ENCODE measurements at regions not wholly inside any gene's neighbourhood (a gene's known extent, or its start where the extent isn't known, plus 50 kb on each side); places are given as distances from the start of the nearest gene placed in this dataset.

DNA sequence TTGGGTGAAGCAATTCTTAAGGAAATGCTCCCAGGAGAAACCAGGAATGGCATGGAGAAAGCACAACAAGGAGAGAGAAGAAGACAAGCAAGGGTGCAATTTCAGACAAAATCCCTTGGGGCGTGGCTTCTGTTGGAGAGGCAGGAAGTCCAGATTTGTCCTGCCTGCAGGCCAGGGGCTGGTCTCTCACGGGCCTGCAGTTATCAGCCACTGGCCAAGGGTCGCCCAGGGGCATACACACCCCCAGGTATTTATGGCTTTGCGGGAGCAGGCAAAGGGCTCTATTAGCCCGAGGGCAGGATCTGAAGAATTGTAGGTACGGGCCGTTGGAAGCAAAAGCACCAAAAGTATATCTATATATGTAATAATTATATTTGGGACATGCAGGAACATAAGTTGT lies 87.7 kb downstream of the IYD start (continued):
- TF ChIP-seq, protein P1, sequence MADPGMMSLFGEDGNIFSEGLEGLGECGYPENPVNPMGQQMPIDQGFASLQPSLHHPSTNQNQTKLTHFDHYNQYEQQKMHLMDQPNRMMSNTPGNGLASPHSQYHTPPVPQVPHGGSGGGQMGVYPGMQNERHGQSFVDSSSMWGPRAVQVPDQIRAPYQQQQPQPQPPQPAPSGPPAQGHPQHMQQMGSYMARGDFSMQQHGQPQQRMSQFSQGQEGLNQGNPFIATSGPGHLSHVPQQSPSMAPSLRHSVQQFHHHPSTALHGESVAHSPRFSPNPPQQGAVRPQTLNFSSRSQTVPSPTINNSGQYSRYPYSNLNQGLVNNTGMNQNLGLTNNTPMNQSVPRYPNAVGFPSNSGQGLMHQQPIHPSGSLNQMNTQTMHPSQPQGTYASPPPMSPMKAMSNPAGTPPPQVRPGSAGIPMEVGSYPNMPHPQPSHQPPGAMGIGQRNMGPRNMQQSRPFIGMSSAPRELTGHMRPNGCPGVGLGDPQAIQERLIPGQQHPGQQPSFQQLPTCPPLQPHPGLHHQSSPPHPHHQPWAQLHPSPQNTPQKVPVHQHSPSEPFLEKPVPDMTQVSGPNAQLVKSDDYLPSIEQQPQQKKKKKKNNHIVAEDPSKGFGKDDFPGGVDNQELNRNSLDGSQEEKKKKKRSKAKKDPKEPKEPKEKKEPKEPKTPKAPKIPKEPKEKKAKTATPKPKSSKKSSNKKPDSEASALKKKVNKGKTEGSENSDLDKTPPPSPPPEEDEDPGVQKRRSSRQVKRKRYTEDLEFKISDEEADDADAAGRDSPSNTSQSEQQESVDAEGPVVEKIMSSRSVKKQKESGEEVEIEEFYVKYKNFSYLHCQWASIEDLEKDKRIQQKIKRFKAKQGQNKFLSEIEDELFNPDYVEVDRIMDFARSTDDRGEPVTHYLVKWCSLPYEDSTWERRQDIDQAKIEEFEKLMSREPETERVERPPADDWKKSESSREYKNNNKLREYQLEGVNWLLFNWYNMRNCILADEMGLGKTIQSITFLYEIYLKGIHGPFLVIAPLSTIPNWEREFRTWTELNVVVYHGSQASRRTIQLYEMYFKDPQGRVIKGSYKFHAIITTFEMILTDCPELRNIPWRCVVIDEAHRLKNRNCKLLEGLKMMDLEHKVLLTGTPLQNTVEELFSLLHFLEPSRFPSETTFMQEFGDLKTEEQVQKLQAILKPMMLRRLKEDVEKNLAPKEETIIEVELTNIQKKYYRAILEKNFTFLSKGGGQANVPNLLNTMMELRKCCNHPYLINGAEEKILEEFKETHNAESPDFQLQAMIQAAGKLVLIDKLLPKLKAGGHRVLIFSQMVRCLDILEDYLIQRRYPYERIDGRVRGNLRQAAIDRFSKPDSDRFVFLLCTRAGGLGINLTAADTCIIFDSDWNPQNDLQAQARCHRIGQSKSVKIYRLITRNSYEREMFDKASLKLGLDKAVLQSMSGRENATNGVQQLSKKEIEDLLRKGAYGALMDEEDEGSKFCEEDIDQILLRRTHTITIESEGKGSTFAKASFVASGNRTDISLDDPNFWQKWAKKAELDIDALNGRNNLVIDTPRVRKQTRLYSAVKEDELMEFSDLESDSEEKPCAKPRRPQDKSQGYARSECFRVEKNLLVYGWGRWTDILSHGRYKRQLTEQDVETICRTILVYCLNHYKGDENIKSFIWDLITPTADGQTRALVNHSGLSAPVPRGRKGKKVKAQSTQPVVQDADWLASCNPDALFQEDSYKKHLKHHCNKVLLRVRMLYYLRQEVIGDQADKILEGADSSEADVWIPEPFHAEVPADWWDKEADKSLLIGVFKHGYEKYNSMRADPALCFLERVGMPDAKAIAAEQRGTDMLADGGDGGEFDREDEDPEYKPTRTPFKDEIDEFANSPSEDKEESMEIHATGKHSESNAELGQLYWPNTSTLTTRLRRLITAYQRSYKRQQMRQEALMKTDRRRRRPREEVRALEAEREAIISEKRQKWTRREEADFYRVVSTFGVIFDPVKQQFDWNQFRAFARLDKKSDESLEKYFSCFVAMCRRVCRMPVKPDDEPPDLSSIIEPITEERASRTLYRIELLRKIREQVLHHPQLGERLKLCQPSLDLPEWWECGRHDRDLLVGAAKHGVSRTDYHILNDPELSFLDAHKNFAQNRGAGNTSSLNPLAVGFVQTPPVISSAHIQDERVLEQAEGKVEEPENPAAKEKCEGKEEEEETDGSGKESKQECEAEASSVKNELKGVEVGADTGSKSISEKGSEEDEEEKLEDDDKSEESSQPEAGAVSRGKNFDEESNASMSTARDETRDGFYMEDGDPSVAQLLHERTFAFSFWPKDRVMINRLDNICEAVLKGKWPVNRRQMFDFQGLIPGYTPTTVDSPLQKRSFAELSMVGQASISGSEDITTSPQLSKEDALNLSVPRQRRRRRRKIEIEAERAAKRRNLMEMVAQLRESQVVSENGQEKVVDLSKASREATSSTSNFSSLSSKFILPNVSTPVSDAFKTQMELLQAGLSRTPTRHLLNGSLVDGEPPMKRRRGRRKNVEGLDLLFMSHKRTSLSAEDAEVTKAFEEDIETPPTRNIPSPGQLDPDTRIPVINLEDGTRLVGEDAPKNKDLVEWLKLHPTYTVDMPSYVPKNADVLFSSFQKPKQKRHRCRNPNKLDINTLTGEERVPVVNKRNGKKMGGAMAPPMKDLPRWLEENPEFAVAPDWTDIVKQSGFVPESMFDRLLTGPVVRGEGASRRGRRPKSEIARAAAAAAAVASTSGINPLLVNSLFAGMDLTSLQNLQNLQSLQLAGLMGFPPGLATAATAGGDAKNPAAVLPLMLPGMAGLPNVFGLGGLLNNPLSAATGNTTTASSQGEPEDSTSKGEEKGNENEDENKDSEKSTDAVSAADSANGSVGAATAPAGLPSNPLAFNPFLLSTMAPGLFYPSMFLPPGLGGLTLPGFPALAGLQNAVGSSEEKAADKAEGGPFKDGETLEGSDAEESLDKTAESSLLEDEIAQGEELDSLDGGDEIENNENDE (IDR thresholded peaks at IDR 0.05; ENCODE audit: insufficient replicate concordance, low read length) = no peak
- no peak for TF ChIP-seq HDAC6 (IDR thresholded peaks at IDR 0.05; ENCODE audit: low read depth, low read length)
- TF ChIP-seq YY1 (IDR thresholded peaks at IDR 0.05; ENCODE audit: low read depth, low read length) = no peak
- TF ChIP-seq, protein P2, sequence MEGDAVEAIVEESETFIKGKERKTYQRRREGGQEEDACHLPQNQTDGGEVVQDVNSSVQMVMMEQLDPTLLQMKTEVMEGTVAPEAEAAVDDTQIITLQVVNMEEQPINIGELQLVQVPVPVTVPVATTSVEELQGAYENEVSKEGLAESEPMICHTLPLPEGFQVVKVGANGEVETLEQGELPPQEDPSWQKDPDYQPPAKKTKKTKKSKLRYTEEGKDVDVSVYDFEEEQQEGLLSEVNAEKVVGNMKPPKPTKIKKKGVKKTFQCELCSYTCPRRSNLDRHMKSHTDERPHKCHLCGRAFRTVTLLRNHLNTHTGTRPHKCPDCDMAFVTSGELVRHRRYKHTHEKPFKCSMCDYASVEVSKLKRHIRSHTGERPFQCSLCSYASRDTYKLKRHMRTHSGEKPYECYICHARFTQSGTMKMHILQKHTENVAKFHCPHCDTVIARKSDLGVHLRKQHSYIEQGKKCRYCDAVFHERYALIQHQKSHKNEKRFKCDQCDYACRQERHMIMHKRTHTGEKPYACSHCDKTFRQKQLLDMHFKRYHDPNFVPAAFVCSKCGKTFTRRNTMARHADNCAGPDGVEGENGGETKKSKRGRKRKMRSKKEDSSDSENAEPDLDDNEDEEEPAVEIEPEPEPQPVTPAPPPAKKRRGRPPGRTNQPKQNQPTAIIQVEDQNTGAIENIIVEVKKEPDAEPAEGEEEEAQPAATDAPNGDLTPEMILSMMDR (IDR thresholded peaks at IDR 0.05; ENCODE audit: control extremely low read depth in 1 of 3, insufficient read depth in 1 of 3, low read depth in 1 of 3, low read length in 3 of 3) = no peak
- no peak for TF ChIP-seq SP4 (IDR thresholded peaks at IDR 0.05; ENCODE audit: low read length)
- TF ChIP-seq, protein P3, sequence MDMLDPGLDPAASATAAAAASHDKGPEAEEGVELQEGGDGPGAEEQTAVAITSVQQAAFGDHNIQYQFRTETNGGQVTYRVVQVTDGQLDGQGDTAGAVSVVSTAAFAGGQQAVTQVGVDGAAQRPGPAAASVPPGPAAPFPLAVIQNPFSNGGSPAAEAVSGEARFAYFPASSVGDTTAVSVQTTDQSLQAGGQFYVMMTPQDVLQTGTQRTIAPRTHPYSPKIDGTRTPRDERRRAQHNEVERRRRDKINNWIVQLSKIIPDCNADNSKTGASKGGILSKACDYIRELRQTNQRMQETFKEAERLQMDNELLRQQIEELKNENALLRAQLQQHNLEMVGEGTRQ (IDR thresholded peaks at IDR 0.05; ENCODE audit: low read length) = no peak
- TF ChIP-seq PHF8 (conservative IDR thresholded peaks at IDR 0.05; ENCODE audit: low read depth, low read length) = no peak
- no peak for TF ChIP-seq SIX5 (IDR thresholded peaks at IDR 0.05; ENCODE audit: low read depth, low read length)
- no peak for TF ChIP-seq GTF2F1 (IDR thresholded peaks at IDR 0.05; ENCODE audit: borderline replicate concordance, low read depth, low read length)

Data from H1 (cell line).